ENCODE measurements at regions not wholly inside any gene's neighbourhood (a gene's known extent, or its start where the extent isn't known, plus 50 kb on each side); places are given as distances from the start of the nearest gene placed in this dataset.

DNA sequence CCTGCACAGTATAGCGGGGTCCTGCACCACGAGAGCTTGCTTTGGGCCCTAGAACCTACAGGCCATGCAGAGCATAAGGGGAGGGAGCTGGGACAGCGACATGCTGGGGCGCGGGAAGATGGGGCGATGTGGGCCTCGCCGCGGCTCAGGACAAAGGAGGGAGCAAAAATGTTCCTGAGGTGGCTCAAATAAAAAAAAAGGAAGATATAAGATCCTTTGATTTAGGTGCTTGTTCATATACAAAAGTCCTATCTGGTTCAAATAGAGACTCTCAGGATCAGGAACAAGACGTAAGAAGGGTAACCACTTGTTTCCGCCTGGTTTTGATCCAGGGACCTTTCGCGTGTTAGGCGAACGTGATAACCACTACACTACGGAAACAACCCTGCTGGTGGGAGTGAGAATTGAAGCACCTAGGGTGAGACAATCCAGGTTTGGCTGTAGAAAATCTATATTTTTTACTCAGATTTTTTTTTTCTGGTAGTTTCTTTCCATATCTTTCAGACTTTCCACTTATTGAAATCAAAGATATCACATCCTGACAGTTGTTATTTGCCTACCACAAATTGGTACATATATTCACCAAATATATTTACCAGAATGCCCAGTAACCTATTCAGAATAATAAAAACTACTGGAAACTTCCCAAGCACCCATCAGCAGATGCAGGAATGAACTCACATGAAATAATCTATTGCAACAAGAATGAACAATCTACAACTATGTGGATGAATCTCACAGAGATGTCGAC, 177.9 kb upstream of the ZNF184 start:
- no CpG with 5 or more reads among the region's 17 CpGs for whole genome bisulfite sequencing, 2 experiments (ENCODE audit: extremely low coverage in 2 of 2, insufficient read length in 1 of 2)
- no peak overlapping the region for H2AK9ac ChIP-seq (replicated peaks; ENCODE audit: low read depth, low read length, poor library complexity)
- H4K20me1 ChIP-seq (ENCODE audit: insufficient read depth, low read length) = no peaks in the 10 kb centered on the region
- no peaks in the 10 kb centered on the region for H3K4me1 ChIP-seq (ENCODE audit: control insufficient read depth, insufficient read depth, low read length)
- no peak overlapping the region for H3K18ac ChIP-seq (ENCODE audit: low read depth, low read length)
- no peak overlapping the region for H2BK20ac ChIP-seq (ENCODE audit: low read depth, low read length)
- no peak overlapping the region for H2BK5ac ChIP-seq (ENCODE audit: low read depth, low read length, poor library complexity, severe bottlenecking)
- no peak overlapping the region for H3K4me3 ChIP-seq (ENCODE audit: insufficient read depth, low read depth, low read length)
- H3K9me3 ChIP-seq (ENCODE audit: control insufficient read depth, insufficient read depth, low read length) = peaks cover 2% of the 10 kb centered on the region; the same call in 1 of the 2 replicates
- no peak overlapping the region for H3K14ac ChIP-seq (replicated peaks; ENCODE audit: low read depth, low read length)
- no peak overlapping the region for H3K4ac ChIP-seq (ENCODE audit: low read depth, low read length)
- H2AK5ac ChIP-seq (ENCODE audit: low read depth, low read length) = no peak overlapping the region
- H2AFZ ChIP-seq (replicated peaks; ENCODE audit: low read length, poor library complexity) = no peak overlapping the region
- H3K4me2 ChIP-seq (ENCODE audit: low read depth, low read length) = no peak overlapping the region
- in situ Hi-C loops (cut with MboI; ENCODE audit: low sequenced_read_pairs) (no loop called here), dilution Hi-C loops (cut with HindIII; ENCODE audit: low sequenced_read_pairs, unreplicated experiment) (no loop called here), intact Hi-C loops (cut with micrococcal nuclease) (no loop called here)
- no peaks in the 10 kb centered on the region for H3K27me3 ChIP-seq (ENCODE audit: control insufficient read depth, insufficient read depth, low read length)
- no peak overlapping the region for H4K5ac ChIP-seq (ENCODE audit: low read depth, low read length)
- TF ChIP-seq, protein P1, sequence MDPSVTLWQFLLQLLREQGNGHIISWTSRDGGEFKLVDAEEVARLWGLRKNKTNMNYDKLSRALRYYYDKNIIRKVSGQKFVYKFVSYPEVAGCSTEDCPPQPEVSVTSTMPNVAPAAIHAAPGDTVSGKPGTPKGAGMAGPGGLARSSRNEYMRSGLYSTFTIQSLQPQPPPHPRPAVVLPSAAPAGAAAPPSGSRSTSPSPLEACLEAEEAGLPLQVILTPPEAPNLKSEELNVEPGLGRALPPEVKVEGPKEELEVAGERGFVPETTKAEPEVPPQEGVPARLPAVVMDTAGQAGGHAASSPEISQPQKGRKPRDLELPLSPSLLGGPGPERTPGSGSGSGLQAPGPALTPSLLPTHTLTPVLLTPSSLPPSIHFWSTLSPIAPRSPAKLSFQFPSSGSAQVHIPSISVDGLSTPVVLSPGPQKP (IDR thresholded peaks at IDR 0.05; ENCODE audit: borderline replicate concordance, low read depth, low read length) = no peak
- TF ChIP-seq FOS (IDR thresholded peaks at IDR 0.05; ENCODE audit: low read depth, low read length) (no peak), RAD21 (IDR thresholded peaks at IDR 0.05; ENCODE audit: low read length) (no peak), NFE2L2 (IDR thresholded peaks at IDR 0.05; ENCODE audit: low read depth, low read length) (no peak), POLR2A (IDR thresholded peaks at IDR 0.05; ENCODE audit: low read depth, low read length) (no peak), RCOR1 (IDR thresholded peaks at IDR 0.05; ENCODE audit: insufficient replicate concordance, low read length) (no peak), SMC3 (IDR thresholded peaks at IDR 0.05; ENCODE audit: low read depth, low read length) (no peak), USF2 (IDR thresholded peaks at IDR 0.05; ENCODE audit: low read depth, low read length) (no peak), BHLHE40 (IDR thresholded peaks at IDR 0.05; ENCODE audit: low read depth, low read length) (no peak), MAZ (IDR thresholded peaks at IDR 0.05; ENCODE audit: borderline replicate concordance, low read depth, low read length) (no peak), CEBPB (IDR thresholded peaks at IDR 0.05; ENCODE audit: low read depth, low read length) (no peak), MAFK (IDR thresholded peaks at IDR 0.05; ENCODE audit: low read depth, low read length) (no peak), RFX5 (IDR thresholded peaks at IDR 0.05; ENCODE audit: low read depth, low read length) (no peak), MXI1 (IDR thresholded peaks at IDR 0.05; ENCODE audit: borderline replicate concordance, low read depth, low read length) (no peak), CHD1 (IDR thresholded peaks at IDR 0.05; ENCODE audit: low read depth, low read length) (no peak)
- TF ChIP-seq, protein P2, sequence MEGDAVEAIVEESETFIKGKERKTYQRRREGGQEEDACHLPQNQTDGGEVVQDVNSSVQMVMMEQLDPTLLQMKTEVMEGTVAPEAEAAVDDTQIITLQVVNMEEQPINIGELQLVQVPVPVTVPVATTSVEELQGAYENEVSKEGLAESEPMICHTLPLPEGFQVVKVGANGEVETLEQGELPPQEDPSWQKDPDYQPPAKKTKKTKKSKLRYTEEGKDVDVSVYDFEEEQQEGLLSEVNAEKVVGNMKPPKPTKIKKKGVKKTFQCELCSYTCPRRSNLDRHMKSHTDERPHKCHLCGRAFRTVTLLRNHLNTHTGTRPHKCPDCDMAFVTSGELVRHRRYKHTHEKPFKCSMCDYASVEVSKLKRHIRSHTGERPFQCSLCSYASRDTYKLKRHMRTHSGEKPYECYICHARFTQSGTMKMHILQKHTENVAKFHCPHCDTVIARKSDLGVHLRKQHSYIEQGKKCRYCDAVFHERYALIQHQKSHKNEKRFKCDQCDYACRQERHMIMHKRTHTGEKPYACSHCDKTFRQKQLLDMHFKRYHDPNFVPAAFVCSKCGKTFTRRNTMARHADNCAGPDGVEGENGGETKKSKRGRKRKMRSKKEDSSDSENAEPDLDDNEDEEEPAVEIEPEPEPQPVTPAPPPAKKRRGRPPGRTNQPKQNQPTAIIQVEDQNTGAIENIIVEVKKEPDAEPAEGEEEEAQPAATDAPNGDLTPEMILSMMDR (conservative IDR thresholded peaks at IDR 0.05; ENCODE audit: low read depth, low read length) = no peak
- no peak overlapping the region for H2BK15ac ChIP-seq (ENCODE audit: low read depth, low read length)
- BruUV-seq (replicated peaks) = no TSS peak
- ChIA-PET POLR2A (ENCODE audit: unreplicated experiment) (no interaction called here), CTCF (no interaction called here)
- no peaks in the 10 kb centered on the region for H3K9me1 ChIP-seq (ENCODE audit: insufficient read depth, low read length)
- H4K91ac ChIP-seq (ENCODE audit: insufficient read depth, low read depth, low read length) = no peak overlapping the region
- H3K27ac ChIP-seq (ENCODE audit: insufficient read depth, low read length) = no peak overlapping the region
- ATAC-seq (ENCODE audit: low read depth) (no peak), DNase-seq (peak; percentile 35)
- H3K36me3 ChIP-seq (ENCODE audit: control insufficient read depth, insufficient read depth, low read length) = no peaks in the 10 kb centered on the region
- H3K9ac ChIP-seq (ENCODE audit: low read depth, low read length) = no peak overlapping the region
- no peaks in the 10 kb centered on the region for H3K79me1 ChIP-seq (ENCODE audit: low read depth in 1 of 2, low read length in 2 of 2)
- H3K56ac ChIP-seq (ENCODE audit: extremely low read depth, insufficient read depth, low read length) = no peak overlapping the region
- H3K23ac ChIP-seq (ENCODE audit: low read depth, low read length) = no peak overlapping the region
- no peak overlapping the region for H4K8ac ChIP-seq (ENCODE audit: low read depth in 2 of 2, low read length in 2 of 2)
- no peak overlapping the region for H2BK120ac ChIP-seq (ENCODE audit: low read depth, low read length)

Measured in IMR-90 (cell line).